Stimulated activated CD8-positive, alpha-beta memory T cell treated with anti-CD3 and anti-CD28 coated beads, Interleukin-15, amount 100 ng/mL, for 1 hour (primary cell): ENCODE measurements at regions not wholly inside any gene's neighbourhood (a gene's known extent, or its start where the extent isn't known, plus 50 kb on each side); places are given as distances from the start of the nearest gene placed in this dataset.

Experiments
- DNase-seq: peaks from one replicate; pipeline ENCODE4 v3.0.0-alpha.2; 2020; ENCODE audit warnings: low read depth

DNA sequence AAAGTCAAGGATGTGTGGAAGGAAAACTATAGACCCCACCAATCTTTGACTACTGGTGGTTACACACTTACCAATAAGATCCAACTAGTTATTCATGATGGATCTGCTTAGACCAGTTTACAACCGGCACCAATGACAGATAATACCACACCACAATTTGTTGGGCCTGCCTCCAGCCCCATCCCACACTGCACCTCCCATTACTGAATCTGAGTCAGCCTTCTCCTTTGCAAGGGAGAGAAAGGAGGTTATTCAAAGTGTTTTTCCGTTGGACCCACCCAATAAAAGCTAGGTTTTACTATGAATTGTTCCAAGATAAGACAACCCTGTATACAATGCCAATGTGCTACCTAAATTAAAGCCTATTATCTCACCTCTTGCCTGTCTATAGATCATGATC lies 453.5 kb downstream of the MTRR start:
- DNase-seq: no peak

GRCh38 chr5:8327016-8327415 lies 458.1 kb downstream of the MTRR start:
- no peak for DNase-seq

DNA sequence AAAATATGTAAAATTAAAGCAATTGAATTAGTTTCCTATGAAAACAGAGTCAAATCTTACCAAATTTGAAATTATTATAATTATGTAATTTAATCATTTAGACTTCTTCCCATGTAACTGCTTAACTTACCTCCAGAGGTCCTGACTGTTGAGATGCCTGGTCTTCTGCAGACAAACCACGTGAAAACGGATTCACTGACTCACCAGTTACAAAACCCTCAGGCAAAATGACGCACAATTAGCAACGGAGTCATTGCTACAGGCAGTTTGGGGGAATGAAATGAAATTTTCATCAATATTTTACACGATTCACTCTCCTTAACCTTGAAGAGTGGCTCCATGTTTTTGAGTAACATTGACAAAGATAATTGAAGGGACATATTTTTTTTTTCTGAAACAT lies 460.8 kb downstream of the MTRR start:
- DNase-seq: no peak

GRCh38 chr5:8332666-8333445 lies 463.9 kb downstream of the MTRR start:
- DNase-seq: no peak

DNA sequence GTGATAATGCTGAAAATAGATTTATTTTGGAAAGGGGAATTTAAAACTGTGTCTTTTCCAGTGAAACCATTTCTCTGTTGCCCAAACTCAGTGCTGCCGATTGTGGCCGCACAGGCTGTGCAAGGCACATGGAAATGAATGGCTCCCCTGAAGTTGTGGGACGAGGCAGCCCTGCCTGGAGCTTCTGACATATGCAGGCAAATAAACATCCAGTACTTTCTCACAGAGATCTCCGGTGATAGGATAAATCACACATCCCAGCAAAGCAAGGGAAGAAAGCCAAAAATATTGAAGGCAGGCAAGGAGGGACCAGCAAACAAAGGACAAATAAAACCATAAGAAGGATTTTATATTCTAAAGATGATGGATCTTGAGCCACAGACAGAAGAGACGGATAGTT lies 464.5 kb downstream of the MTRR start:
- no peak for DNase-seq

DNA sequence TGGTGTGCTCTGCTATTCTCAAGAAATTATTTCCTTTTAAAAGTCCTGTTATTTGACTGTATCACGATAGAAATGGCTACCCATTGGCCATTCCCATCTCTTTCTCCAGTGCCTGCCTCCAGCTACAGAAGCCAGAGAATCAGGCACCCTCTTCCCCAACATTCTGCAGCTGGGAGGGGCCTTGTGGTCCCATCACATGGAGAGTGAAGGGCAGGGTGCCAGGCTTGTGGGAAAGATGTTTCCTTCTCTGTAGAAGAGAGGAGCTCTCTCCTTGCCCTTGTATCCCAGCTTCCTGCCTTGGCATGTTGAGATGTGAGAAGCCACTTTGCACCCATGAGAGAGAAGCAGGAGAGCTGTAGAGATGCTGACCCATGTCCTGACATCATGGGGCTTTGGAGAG lies 465.0 kb downstream of the MTRR start:
- DNase-seq: no peak

- DNase-seq: no peak
Observed at GRCh38 chr5:8340261-8340660, 471.3 kb downstream of the MTRR start.

DNA sequence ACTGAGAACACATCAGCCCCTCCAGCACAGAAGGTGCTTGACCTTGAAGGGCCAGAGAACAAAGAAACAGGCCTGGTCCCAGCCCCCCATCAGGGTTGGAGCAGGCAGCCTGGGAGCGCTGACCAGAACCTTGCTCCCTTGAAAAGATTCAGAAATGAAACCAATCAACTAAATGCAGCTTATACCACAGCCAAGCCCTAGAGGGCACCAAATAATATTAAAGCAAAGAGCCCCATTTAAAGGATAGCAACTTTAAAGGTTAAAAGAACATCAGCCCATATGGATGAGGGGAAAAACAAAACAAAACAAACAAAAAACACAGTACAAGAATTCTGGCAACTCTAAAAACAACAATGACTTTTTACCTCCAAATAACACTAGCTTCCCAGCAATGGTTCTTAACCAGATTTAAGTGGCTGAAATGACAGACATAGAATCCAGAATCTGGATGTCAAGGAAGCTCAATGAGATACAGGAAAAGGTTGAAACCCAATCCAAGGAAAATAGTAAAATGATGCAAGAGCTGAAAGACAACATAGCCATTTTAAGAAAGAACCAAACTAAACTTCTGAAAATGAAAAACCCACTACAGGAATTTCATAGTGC lies 471.9 kb downstream of the MTRR start:
- DNase-seq: no peak

GRCh38 chr5:8341406-8341805 lies 472.5 kb downstream of the MTRR start:
- no peak for DNase-seq

DNA sequence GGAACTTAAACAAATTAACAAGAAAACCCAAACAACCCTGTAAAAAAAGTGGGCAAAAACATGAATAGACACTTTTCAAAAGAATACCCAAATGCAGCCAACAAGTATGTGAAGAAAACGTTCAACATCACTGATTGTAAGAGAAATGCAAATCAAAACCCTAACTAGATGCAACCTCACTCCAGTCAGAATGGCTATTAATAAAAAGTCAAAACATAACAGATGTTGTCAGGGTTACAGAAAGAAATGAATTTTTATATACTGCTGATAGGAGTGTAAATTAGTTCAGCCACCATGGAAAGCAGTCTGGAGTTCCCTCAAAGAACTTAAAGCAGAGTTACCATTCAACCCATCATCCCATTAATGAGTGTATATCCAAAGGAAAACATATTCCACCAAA lies 479.0 kb downstream of the MTRR start:
- DNase-seq: no peak

GRCh38 chr5:8349855-8350254 lies 480.9 kb downstream of the MTRR start:
- DNase-seq: no peak

- DNase-seq: no peak
Observed at GRCh38 chr5:8350644-8351339, 481.8 kb downstream of the MTRR start.

DNA sequence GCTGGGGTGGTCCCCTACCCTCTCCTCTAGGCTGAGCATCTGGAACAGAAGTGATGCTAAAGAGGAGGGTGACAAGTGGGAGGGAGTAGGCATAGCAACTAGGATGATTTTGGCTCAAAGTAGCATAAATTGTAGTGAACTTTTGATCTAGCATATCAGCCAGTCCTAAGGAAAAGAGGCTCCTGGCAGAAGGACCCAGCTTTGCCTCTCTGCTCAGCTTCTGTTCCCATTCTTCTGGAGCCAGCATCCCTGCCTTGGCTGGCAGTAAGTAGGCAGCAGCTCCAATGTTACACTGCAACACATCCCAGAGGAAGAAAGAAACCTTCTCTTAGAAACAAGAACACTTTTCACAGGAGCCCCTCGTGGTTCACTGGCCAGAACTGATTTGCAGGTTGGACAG lies 487.0 kb downstream of the MTRR start:
- DNase-seq: no peak

GRCh38 chr5:8360012-8360411 lies 491.1 kb downstream of the MTRR start:
- DNase-seq: no peak

DNA sequence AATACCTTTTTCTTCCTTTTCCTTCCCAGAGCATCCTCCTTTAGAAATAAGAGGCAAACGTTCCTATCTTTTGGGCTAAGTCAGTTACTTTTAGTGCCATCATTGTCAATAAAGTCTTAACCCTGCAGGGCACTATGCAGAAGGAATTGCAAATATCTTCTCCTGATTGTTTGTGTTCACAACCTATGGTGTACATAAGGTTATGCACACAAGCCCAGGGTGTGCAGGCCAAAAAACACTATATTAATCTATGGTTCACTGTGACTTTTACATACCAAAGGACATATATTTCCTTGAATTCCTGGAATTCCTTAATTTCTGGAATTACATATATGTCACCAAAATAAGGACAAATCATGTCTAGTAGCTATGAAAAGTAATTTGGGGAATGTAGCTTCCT lies 493.5 kb downstream of the MTRR start:
- DNase-seq: no peak

DNA sequence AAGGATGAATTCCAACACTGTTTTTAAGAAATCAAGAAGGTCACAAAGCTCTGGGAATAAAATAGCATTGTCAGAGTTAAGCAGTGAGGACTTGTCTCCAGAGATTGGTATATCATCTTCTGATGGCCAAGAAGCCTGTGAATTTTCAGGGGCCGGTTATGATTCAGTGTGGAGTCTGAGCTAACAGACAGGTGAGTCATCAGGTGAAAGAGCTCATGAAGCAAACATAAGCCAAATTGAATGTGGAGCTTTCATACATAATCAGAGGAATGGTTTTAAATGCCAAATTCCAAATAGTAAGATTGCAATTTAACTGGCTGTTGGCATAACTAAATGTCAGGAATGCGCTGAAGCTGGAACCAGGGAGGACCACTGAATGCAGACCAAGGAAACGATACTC lies 494.2 kb downstream of the MTRR start:
- DNase-seq: no peak

GRCh38 chr5:8366266-8366665 lies 497.3 kb downstream of the MTRR start:
- DNase-seq: no peak

DNA sequence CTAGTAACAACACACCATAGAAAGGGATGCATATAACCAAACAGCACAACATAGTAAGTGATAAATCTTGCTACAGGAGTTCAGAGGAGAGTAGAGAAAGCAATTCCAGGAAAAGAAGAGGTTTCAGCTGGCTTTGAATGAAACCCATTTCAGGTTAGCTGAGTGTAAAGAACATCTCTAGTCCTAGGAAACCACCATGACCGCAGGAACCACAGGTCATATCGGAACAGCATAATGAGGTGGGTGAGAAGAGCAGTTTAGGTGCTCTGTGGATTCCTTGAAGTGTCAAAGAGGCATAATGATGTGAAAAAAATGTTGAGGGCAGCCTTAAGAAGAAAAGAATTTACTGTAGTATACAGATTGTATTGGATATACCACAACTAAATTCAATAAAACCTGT lies 507.5 kb downstream of the MTRR start:
- no peak for DNase-seq

GRCh38 chr5:8381972-8382371 lies 513.0 kb downstream of the MTRR start:
- DNase-seq: no peak

DNA sequence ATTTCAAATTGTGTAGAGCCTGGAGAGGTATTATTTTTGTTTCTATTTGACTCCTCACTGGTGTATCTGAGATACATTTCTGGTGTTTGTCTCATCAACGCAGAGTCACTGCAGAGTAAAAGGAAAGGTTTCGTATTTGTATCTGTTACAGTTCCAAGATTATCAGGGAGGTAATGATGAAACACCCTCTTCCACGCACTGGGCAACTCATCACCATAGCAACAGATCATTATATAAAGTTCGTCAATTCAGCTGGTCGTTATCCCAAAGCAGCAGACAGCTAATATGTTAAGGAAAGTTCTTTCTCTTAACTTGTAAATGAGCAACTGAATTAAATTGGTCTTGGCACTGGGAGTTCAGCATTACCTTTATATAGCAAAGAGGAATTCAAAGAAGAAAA lies 513.5 kb downstream of the MTRR start:
- DNase-seq: no peak

GRCh38 chr5:8383616-8384015 lies 514.7 kb downstream of the MTRR start:
- no peak for DNase-seq

GRCh38 chr5:8386719-8387288 lies 517.9 kb downstream of the MTRR start:
- no peak for DNase-seq

GRCh38 chr5:8391911-8392310 lies 523.0 kb downstream of the MTRR start:
- no peak for DNase-seq
